HG03460 (cell line): ENCODE measurements at regions not wholly inside any gene's neighbourhood (a gene's known extent, or its start where the extent isn't known, plus 50 kb on each side); places are given as distances from the start of the nearest gene placed in this dataset.
A peak's percentile ranks its signal among the peaks of the same experiment; 100 is the strongest.
"Not testable (repeated sequence)": the region's sequence is repeated elsewhere in the genome, so short reads cannot be mapped to it uniquely, and the experiment has no call there.

ENCODE experiments used
- ATAC-seq: cut with Tn5 transposase; IDR thresholded peaks from one replicate; pipeline ENCODE4 v1.9.1; 2021; ENCODE audit not compliant: unreplicated experiment

GRCh38 chr5:158451993-158452672 is 593.2 kb upstream of the CLINT1 start:
- ATAC-seq = no peak

DNA sequence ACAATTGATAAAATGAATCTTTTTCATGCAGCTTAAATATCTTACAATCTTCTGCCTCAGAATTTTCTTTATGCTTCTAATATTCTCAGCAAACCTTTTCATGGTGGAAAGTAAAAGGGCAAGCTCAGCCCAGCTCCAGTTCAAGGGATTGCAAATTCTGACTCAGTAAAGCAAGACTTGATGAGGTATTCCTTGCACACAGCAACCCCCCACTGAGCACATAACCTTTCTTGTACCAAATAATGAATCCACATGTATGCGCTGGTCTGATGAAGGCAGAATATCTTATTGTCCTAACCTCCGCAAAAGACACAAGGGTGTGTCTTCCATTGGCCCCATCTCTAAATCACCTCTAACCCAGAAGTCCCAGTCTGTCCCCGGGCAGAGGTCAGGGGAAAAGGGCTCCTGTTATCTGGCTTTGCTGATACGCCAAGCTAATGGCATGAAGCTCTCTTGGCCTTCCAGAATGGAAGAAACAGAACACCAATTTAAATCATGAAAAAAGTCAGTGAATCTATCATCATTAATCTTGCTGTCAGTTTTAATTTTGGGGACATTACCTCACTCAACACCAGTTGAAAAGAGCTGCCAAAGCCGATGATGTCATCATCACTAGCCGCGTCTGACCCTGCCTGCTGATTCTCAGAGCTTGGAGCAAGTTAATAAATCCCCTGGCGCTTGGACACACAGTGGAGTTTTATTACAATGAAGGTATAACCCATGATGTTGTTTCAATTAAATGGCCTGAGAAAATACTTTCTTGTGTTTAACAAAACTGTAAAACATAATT is 592.5 kb upstream of the CLINT1 start:
- ATAC-seq = no peak

DNA sequence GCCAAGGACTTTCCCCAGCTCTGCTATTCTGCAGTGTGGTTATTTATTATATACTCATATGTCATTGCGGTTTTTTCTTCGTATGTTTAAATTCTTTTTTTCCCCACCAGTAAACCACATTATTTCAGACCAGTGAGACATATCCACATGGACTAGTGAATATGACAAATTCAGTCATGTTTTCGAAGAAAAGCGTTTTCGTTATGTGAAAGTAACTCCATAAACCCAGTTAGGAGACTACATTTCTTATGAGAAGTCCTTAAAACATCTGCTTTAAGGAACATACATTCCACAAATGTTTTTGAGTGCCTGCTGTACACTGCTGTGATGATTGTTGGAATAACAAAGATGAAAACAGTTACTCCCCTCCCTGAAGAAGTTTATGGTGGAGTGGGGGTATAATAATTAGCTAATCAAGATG is 591.8 kb upstream of the CLINT1 start:
- no peak for ATAC-seq

GRCh38 chr5:158446761-158447160 is 587.8 kb upstream of the CLINT1 start:
- not testable (repeated sequence) for ATAC-seq

GRCh38 chr5:158439204-158439603 is 580.3 kb upstream of the CLINT1 start:
- ATAC-seq = not testable (repeated sequence)

DNA sequence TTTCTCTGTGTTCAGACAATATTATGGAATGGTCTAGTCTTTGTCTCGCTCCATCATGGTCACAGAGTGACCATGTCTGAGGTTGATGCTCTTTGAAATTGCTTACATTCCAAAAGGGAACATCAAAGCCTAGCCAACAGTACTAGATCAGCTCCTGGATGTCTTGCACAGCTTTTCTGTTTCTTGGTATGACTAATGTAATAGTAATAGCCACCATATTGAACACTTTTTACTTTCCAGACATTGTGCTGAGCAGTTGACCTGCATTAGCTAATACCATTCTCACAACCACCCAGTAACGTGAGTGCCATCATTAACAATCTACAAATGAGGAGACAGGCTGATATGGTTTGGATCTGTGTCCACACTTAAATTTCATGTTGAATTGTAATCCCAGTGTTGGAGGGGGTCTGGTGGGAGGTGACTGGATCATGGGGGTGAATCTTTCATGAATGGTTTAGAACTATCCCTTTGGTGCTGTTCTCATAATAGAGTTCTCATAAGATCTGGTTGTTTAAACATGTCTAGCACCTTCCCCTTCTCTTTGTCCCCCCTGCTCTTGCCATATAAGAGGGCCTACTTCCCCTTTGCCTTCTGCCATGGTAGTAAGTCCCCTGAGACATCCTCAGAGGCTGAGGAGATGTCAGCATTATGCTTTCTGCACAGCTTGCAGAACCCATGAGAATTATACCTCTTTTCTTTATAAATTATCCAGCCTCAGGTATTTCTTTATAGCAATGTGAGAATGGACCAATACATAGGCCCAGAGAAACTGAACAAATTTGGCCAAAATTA is 577.5 kb upstream of the CLINT1 start:
- no peak for ATAC-seq

DNA sequence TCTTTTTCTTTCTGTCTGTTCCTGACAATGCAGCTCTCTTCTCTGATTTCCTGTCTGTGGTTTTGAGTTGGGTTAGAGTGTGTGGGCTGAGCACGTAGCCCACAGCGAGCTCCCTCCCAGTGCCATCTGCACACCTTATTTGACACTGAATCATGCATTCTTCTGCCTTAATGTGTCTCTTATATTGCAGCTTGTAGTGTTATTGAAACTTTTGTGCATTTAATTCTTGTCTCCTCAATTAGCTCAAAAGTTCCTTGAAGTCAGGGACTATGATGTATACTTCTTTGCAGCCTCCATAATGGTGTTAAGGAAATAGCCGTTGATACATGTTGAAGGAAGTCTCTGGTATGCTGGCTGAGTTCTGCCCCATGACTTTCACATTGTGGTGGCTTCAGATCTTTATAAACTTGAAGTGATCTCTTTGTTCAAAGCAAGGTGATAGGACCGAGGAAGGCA is 576.2 kb upstream of the CLINT1 start:
- peak; percentile 59 for ATAC-seq

GRCh38 chr5:158434749-158435148 is 575.8 kb upstream of the CLINT1 start:
- no peak for ATAC-seq

DNA sequence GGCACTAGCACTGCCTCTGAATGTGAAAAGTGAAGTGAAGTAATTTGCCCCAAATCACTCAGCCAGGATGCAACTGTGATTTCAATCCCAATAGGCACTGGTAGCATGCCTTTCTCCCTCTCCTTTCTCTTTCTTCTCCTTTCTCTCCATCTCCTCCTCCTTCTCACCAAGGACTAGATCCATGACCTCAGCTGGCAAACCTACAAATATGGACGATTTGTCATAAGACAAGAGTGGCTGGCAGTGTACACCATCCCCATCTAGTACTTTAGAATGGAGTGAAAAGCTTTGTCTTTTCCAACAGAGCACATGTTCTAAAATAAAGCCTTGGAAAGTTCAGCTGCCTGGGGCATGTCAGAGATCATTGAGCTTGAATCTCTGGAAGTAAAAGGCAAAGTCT is 574.7 kb upstream of the CLINT1 start:
- no peak for ATAC-seq

- peak; percentile 36 for ATAC-seq
These were observed 572.6 kb upstream of the CLINT1 start for GRCh38 chr5:158431369-158432029.

- no peak for ATAC-seq
These were observed 571.8 kb upstream of the CLINT1 start for GRCh38 chr5:158430798-158431167.

DNA sequence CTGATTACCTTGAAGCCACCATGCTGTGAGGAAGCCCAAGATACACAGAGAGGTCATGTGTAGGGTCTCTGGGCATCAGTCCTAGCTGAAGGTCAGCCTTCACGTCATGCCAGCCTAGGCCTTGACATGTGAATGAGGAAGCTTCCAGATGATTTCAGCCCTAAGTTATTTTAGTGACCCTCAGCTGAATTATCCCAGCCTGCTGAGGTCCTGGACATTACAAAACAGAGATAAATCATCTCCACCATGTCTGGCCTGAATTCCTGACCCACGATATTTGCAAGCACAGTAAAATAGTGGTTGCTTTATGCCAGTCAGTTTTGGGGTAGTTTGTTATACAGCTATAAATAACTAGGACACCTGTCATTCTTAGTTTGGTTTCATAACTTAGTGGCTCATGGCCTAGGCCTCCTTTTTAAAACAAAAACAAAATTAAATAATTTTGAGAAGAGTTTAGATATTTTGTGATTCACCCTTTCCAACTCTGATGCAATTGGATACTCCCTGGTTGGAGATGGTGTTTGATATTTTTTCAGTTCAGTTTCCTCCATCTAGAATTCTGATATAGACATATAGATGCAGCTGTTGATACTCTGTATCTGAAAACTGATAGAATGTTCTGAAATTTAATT is 571.3 kb upstream of the CLINT1 start:
- peak; percentile 42 for ATAC-seq

DNA sequence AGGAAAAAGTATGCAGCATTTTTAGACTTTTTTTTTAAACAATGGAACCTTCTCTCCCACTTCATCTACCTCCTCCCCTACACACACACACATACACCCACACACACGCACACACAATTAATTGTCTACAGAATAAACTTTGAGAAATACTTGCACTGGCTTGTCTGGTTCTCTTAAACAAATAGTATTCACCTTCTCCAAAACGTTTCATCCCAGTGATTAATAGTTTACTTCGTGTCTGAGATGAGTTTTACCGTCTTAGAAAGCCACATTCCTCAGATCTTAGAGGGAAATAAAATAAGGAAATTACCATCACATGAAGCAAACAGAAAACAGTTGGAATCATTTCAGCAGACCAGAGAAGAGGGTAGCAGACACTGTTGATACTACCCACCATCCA is 570.6 kb upstream of the CLINT1 start:
- ATAC-seq = no peak

GRCh38 chr5:158423623-158424200 is 564.8 kb upstream of the CLINT1 start:
- ATAC-seq = no peak

- no peak for ATAC-seq
These were observed 563.9 kb upstream of the CLINT1 start for GRCh38 chr5:158422653-158423515.

DNA sequence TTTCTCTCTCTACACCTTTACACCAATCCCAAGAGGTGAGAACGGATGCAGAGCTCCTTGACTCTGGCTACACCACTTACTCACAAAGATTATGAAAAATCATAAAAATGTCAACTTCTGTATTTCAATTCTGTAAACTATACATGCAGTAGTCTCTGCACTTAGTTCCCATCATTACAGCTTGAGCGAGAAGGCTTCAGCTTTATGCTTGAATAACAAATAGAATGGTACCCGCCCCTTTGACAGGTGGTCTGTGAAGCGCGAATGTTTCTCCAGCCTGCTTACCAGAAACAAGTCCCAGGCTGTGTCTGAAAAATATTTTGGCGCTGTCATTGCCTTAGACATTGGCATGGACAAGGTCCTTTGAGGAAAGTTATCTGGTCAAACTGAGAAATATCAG is 562.4 kb upstream of the CLINT1 start:
- no peak for ATAC-seq

DNA sequence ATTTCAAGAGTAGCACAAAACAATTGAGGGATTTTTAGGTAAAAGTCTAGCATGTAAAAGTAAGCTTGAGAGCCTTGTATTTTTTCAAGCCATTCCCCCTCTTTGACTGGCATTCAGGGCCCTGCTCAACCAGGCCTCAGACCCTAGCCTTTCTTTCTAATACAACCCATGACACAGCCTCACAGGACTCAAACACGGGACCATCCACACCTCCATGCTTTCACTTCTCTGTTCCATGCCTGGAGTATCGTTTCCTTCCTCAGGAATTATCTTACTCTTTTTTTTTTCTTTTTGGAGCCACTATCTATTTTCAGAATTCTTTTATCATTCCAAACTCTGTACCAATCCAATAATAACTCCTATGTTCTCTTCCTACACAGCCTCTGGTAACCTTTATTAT is 560.2 kb upstream of the CLINT1 start:
- no peak for ATAC-seq

- ATAC-seq = no peak
These were observed 555.8 kb upstream of the CLINT1 start for GRCh38 chr5:158414780-158415179.

GRCh38 chr5:158414333-158414762 is 555.4 kb upstream of the CLINT1 start:
- ATAC-seq = no peak
